SKM-1 (cell line): ENCODE measurements at regions not wholly inside any gene's neighbourhood (a gene's known extent, or its start where the extent isn't known, plus 50 kb on each side); places are given as distances from the start of the nearest gene placed in this dataset.

Source experiments
- DNase-seq: peaks from one replicate; lab custom pipeline; 2025; ENCODE audit not compliant: unreplicated experiment; lab: John Stamatoyannopoulos, UW

- no peak for DNase-seq
Observed at GRCh38 chr6:67680297-67680932, 954.7 kb upstream of the ADGRB3 start.

- no peak for DNase-seq
Observed at GRCh38 chr6:67679566-67680296, 955.4 kb upstream of the ADGRB3 start.

GRCh38 chr6:67676892-67677291 is 958.2 kb upstream of the ADGRB3 start:
- DNase-seq, result no peak

GRCh38 chr6:67667637-67668422 is 967.3 kb upstream of the ADGRB3 start:
- no peak for DNase-seq

GRCh38 chr6:67666177-67666964 is 968.7 kb upstream of the ADGRB3 start:
- no peak for DNase-seq

GRCh38 chr6:67664942-67665341 is 970.1 kb upstream of the ADGRB3 start:
- DNase-seq, result no peak

- no peak for DNase-seq
Observed at GRCh38 chr6:67663105-67663895, 971.8 kb upstream of the ADGRB3 start.

GRCh38 chr6:67653561-67653960 is 981.5 kb upstream of the ADGRB3 start:
- DNase-seq, result no peak

GRCh38 chr6:67646550-67646949 is 988.5 kb upstream of the ADGRB3 start:
- DNase-seq, result no peak

GRCh38 chr6:67643281-67643680 is 991.8 kb upstream of the ADGRB3 start:
- DNase-seq, result no peak

GRCh38 chr6:67642582-67642981 is 992.5 kb upstream of the ADGRB3 start:
- peak; percentile 32 for DNase-seq

- DNase-seq, result no peak
Observed at GRCh38 chr6:67640484-67640883, 994.6 kb upstream of the ADGRB3 start.

- DNase-seq, result no peak
Observed at GRCh38 chr6:67639161-67639560, 995.9 kb upstream of the ADGRB3 start.

- DNase-seq, result no peak
Observed at GRCh38 chr6:67634199-67634598, 1000.9 kb upstream of the ADGRB3 start.

- DNase-seq, result peak; percentile 11
Observed at GRCh38 chr6:67633058-67633457, 1002.0 kb upstream of the ADGRB3 start.

GRCh38 chr6:67630146-67630545 is 1004.9 kb upstream of the ADGRB3 start:
- DNase-seq, result no peak

GRCh38 chr6:67629258-67629657 is 1005.8 kb upstream of the ADGRB3 start:
- DNase-seq, result no peak

GRCh38 chr6:67615796-67616195 is 1019.3 kb upstream of the ADGRB3 start:
- no peak for DNase-seq

- no peak for DNase-seq
Observed at GRCh38 chr6:67608099-67608749, 1026.9 kb upstream of the ADGRB3 start.
